ENCODE measurements at regions not wholly inside any gene's neighbourhood (a gene's known extent, or its start where the extent isn't known, plus 50 kb on each side); places are given as distances from the start of the nearest gene placed in this dataset.

- H3K27ac ChIP-seq (replicated peaks) = no peak overlapping the region
These were observed 121.2 kb downstream of the MMUT start for GRCh38 chr6:49341869-49342268.

DNA sequence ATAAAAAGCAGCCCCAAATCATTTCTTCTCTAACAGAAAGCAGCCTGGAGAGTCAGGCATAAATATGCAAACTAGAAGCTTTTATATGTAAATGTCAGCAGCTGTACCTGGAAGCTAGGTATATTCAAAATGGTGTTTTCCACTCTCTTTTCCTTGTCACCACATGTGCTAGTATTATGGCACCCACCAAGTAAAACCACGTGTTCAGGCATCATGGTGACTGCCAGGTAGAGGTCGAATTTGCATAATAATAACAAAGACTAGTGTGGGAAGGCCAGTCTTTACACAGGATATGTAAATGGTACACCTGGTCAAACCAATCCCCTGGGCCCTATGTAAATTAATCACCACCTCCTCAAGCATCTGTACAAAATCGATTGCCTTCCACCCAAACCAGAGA lies 124.0 kb downstream of the MMUT start:
- DNase-seq (ENCODE audit: low read depth in 1 of 2, low spot score in 1 of 2) = no peak
- Histone ChIP-seq H3K27me3 (ENCODE audit: insufficient read depth, poor library complexity, severe bottlenecking) (no peaks in the 10 kb centered on the region), H3K4me3 (replicated peaks; ENCODE audit: insufficient read depth, low read length) (no peak overlapping the region), H3K27ac (replicated peaks) (no peak overlapping the region)
- no peak for TF ChIP-seq SPI1 (IDR thresholded peaks at IDR 0.05; ENCODE audit: borderline replicate concordance, low read depth)
- TF ChIP-seq REST (IDR thresholded peaks at IDR 0.05; ENCODE audit: insufficient replicate concordance, low read depth) = no peak
- no peak for TF ChIP-seq POLR2AphosphoS5 (IDR thresholded peaks at IDR 0.05; ENCODE audit: low read depth)
- no peak for TF ChIP-seq GABPA (IDR thresholded peaks at IDR 0.05; ENCODE audit: low read depth)
- TF ChIP-seq, protein P1, sequence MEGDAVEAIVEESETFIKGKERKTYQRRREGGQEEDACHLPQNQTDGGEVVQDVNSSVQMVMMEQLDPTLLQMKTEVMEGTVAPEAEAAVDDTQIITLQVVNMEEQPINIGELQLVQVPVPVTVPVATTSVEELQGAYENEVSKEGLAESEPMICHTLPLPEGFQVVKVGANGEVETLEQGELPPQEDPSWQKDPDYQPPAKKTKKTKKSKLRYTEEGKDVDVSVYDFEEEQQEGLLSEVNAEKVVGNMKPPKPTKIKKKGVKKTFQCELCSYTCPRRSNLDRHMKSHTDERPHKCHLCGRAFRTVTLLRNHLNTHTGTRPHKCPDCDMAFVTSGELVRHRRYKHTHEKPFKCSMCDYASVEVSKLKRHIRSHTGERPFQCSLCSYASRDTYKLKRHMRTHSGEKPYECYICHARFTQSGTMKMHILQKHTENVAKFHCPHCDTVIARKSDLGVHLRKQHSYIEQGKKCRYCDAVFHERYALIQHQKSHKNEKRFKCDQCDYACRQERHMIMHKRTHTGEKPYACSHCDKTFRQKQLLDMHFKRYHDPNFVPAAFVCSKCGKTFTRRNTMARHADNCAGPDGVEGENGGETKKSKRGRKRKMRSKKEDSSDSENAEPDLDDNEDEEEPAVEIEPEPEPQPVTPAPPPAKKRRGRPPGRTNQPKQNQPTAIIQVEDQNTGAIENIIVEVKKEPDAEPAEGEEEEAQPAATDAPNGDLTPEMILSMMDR (IDR thresholded peaks at IDR 0.05; ENCODE audit: insufficient read depth, low read length) = no peak

More at GRCh38 chr6:49341869-49342268, 121.2 kb downstream of the MMUT start:
- no peak for DNase-seq (ENCODE audit: low read depth in 1 of 2, low spot score in 1 of 2)
- H3K27me3 ChIP-seq (ENCODE audit: insufficient read depth, poor library complexity, severe bottlenecking) = no peaks in the 10 kb centered on the region
- TF ChIP-seq REST (IDR thresholded peaks at IDR 0.05; ENCODE audit: insufficient replicate concordance, low read depth) (no peak), SPI1 (IDR thresholded peaks at IDR 0.05; ENCODE audit: borderline replicate concordance, low read depth) (no peak), POLR2AphosphoS5 (IDR thresholded peaks at IDR 0.05; ENCODE audit: low read depth) (no peak), GABPA (IDR thresholded peaks at IDR 0.05; ENCODE audit: low read depth) (no peak)
- TF ChIP-seq, protein P1 (IDR thresholded peaks at IDR 0.05; ENCODE audit: insufficient read depth, low read length) = no peak
- H3K4me3 ChIP-seq (replicated peaks; ENCODE audit: insufficient read depth, low read length) = no peak overlapping the region

DNA sequence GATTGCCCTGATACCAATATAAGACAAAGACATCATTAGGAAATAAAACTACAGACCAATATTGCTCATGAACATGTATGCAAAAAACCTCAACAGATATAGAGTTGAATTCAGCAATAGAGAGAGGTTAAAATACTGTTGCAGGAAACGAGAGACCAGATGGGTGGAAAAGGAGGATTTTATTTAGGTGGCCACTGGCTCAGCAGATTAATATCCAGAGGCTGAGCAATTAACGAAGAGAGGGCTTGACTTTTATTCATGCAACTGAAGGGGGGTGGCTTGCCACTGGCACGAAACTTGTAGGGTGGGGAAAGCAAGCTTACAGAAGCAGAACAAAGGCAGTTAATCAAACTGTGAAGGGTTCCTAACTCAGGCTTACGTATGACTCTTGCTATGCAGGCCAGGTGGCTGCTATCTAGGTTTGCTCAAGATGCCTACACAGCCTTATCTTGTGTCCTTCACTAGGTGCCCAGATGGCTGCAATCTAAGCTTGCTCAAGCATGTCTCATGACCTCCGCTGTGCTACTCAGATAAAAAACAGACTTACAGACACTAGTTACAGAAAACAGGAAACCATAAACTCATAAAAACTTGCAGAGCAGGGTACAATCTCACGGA lies 126.4 kb downstream of the MMUT start:
- H3K27me3 ChIP-seq (ENCODE audit: insufficient read depth, poor library complexity, severe bottlenecking) = no peaks in the 10 kb centered on the region
- DNase-seq (ENCODE audit: low read depth in 1 of 2, low spot score in 1 of 2) = peak in 1 of 2 experiments; percentile 35
- TF ChIP-seq, protein P1 (IDR thresholded peaks at IDR 0.05; ENCODE audit: insufficient read depth, low read length) = no peak
- TF ChIP-seq SPI1 (IDR thresholded peaks at IDR 0.05; ENCODE audit: borderline replicate concordance, low read depth) = no peak
- TF ChIP-seq POLR2AphosphoS5 (IDR thresholded peaks at IDR 0.05; ENCODE audit: low read depth) = peak; percentile 50; the same call in 1 of the 2 replicates
- no peak for TF ChIP-seq REST (IDR thresholded peaks at IDR 0.05; ENCODE audit: insufficient replicate concordance, low read depth)
- TF ChIP-seq GABPA (IDR thresholded peaks at IDR 0.05; ENCODE audit: low read depth) = no peak

More for the DNA sequence above, 126.4 kb downstream of the MMUT start:
- H3K27ac ChIP-seq (replicated peaks) = no peak overlapping the region
- no peak overlapping the region for H3K4me3 ChIP-seq (replicated peaks; ENCODE audit: insufficient read depth, low read length)
